Keratinocyte (primary cell): ENCODE measurements at regions not wholly inside any gene's neighbourhood (a gene's known extent, or its start where the extent isn't known, plus 50 kb on each side); places are given as distances from the start of the nearest gene placed in this dataset.

ENCODE experiments used
- DNase-seq: peaks from one replicate; pipeline ENCODE4 v3.0.0-alpha.2; 2011; ENCODE audit warnings: low read depth, missing footprints, low spot score
- FAIRE-seq: peaks from 2 replicates; lab custom pipeline; 2011; peaks lifted over from hg19 to GRCh38; lab: Jason Lieb, UNC
- H2AFZ ChIP-seq: 2 replicates; pipeline ENCODE4 v1.6.0; 2012; ENCODE audit warnings: low read length, control low read depth, inconsistent platforms; ENCODE audit not compliant: control insufficient read depth
- H3K27ac ChIP-seq: 2 replicates; pipeline ENCODE4 v1.5.1; 2011; ENCODE audit warnings: low read length; ENCODE audit not compliant: control insufficient read depth, insufficient read depth
- H3K27me3 ChIP-seq: 3 replicates; pipeline ENCODE4 v1.6.0; 2011; ENCODE audit warnings: low read length; ENCODE audit not compliant: control insufficient read depth, insufficient read depth; ENCODE audit errors: extremely low read depth
- H3K36me3 ChIP-seq, 2 experiments: 2 replicates in 1 of 2; 3 replicates in 1 of 2; pipeline ENCODE4 v1.5.1; 2011; ENCODE audit warnings: low read length in 2 of 2, mild to moderate bottlenecking in 1 of 2; ENCODE audit not compliant: control insufficient read depth in 2 of 2, insufficient read depth in 2 of 2; ENCODE audit errors: extremely low read depth in 1 of 2
- H3K4me1 ChIP-seq: 3 replicates; pipeline ENCODE4 v1.5.1; 2011; ENCODE audit warnings: low read length; ENCODE audit not compliant: control insufficient read depth, insufficient read depth; ENCODE audit errors: extremely low read depth
- H3K4me2 ChIP-seq: 3 replicates; pipeline ENCODE4 v1.6.0; 2011; ENCODE audit warnings: low read depth, low read length; ENCODE audit not compliant: control insufficient read depth, insufficient read depth; ENCODE audit errors: extremely low read depth
- H3K4me3 ChIP-seq, 3 experiments: fragments of 200-600 bp in 1 of 3; sonication (generic) in 1 of 3; 2 replicates in 2 of 3; 3 replicates in 1 of 3; pipeline ENCODE4 v1.5.1; 2011 to 2016; ENCODE audit warnings: low read length in 3 of 3, mild to moderate bottlenecking in 3 of 3, control low read depth in 2 of 3, inconsistent platforms in 1 of 3, low read depth in 1 of 3, mixed read lengths in 1 of 3, mixed run types in 1 of 3, moderate library complexity in 1 of 3; ENCODE audit not compliant: control insufficient read depth in 2 of 3, insufficient read depth in 2 of 3; ENCODE audit errors: extremely low read depth in 1 of 3
- H3K79me2 ChIP-seq: 2 replicates; pipeline ENCODE4 v1.6.0; 2012; ENCODE audit warnings: low read length; ENCODE audit not compliant: control insufficient read depth, insufficient read depth
- H3K9ac ChIP-seq: 3 replicates; pipeline ENCODE4 v1.6.0; 2011; ENCODE audit warnings: low read length; ENCODE audit not compliant: control insufficient read depth, insufficient read depth; ENCODE audit errors: extremely low read depth
- H3K9me1 ChIP-seq: 3 replicates; pipeline ENCODE4 v1.6.0; 2011; ENCODE audit warnings: low read length; ENCODE audit not compliant: control insufficient read depth, insufficient read depth; ENCODE audit errors: extremely low read depth
- H3K9me3 ChIP-seq: 2 replicates; pipeline ENCODE4 v1.5.1; 2012; ENCODE audit warnings: low read depth, low read length; ENCODE audit not compliant: control insufficient read depth
- H4K20me1 ChIP-seq: 3 replicates; pipeline ENCODE4 v1.6.0; 2011; ENCODE audit warnings: low read length; ENCODE audit not compliant: control insufficient read depth, insufficient read depth; ENCODE audit errors: extremely low read depth
- EZH2 ChIP-seq: IDR thresholded peaks from one replicate; pipeline ENCODE4 v1.6.1; 2012; ENCODE audit warnings: inconsistent platforms, mild to moderate bottlenecking, low read length, moderate library complexity
- dilution Hi-C: fragments of 300-500 bp; cut with MboI; formaldehyde crosslinking; loops from one replicate; pipeline ENCODE4 v1.7.0; 2020; ENCODE audit warnings: low sequenced_read_pairs; ENCODE audit not compliant: extremely low pct_ligation_motif_present
- TF ChIP-seq, protein P1 (sequence below), 3 experiments: IDR thresholded peaks in 1 of 3; conservative IDR thresholded peaks in 1 of 3; optimal IDR thresholded peaks in 1 of 3; 2 replicates in 2 of 3; 3 replicates in 1 of 3; pipeline versions ENCODE3 to v1.5.1; 2011; ENCODE audit warnings: low read length in 3 of 3, mild to moderate bottlenecking in 3 of 3, moderate library complexity in 2 of 3, control low read depth in 1 of 3, inconsistent platforms in 1 of 3; ENCODE audit not compliant: insufficient read depth in 2 of 3; ENCODE audit errors: extremely low read depth in 1 of 3

GRCh38 chr21:33152732-33153130 lies 77.0 kb upstream of the IFNAR2 start:
- Histone ChIP-seq H3K9ac (no peak overlapping the region), H3K36me3 (no peaks in the 10 kb centered on the region), H3K27me3 (peaks cover 7% of the 10 kb centered on the region), H3K4me1 (no peaks in the 10 kb centered on the region), H3K9me3 (no peaks in the 10 kb centered on the region), H2AFZ (no peak overlapping the region), H3K4me2 (no peak overlapping the region), H3K79me2 (no peaks in the 10 kb centered on the region), H3K9me1 (no peaks in the 10 kb centered on the region), H3K27ac (no peak overlapping the region), H3K4me3 (no peak overlapping the region), H4K20me1 (no peaks in the 10 kb centered on the region)
- FAIRE-seq (no peak), DNase-seq (no peak)
- TF ChIP-seq, protein P1, sequence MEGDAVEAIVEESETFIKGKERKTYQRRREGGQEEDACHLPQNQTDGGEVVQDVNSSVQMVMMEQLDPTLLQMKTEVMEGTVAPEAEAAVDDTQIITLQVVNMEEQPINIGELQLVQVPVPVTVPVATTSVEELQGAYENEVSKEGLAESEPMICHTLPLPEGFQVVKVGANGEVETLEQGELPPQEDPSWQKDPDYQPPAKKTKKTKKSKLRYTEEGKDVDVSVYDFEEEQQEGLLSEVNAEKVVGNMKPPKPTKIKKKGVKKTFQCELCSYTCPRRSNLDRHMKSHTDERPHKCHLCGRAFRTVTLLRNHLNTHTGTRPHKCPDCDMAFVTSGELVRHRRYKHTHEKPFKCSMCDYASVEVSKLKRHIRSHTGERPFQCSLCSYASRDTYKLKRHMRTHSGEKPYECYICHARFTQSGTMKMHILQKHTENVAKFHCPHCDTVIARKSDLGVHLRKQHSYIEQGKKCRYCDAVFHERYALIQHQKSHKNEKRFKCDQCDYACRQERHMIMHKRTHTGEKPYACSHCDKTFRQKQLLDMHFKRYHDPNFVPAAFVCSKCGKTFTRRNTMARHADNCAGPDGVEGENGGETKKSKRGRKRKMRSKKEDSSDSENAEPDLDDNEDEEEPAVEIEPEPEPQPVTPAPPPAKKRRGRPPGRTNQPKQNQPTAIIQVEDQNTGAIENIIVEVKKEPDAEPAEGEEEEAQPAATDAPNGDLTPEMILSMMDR (optimal IDR thresholded peaks at IDR 0.05 in 1 of 3, IDR thresholded peaks at IDR 0.05 in 1 of 3, conservative IDR thresholded peaks at IDR 0.05 in 1 of 3; ENCODE audit: extremely low read depth in 1 of 3, insufficient read depth in 2 of 3, low read length in 3 of 3), result no peak
- no peak for TF ChIP-seq EZH2
- dilution Hi-C loops, result no loop called here

DNA sequence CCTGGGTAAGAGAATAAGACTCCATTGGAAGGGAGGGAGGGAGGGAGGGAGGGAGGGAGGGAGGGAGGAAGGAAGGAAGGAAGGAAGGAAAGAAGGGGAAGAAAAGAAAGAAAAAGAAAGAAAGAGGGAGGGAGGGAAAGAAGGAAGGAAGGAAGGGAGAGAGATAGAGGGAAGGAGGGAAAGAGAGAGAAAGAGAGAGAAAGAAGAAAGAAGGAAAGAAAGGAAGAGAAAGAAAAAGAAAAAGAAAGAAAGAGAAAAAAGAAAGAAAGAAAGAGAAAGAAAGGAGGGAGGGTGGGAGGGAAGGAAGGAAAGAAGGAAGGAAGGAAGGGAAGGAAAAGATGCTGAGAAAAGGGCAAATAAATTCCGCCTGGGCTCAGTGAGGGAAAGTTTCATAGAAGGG lies 74.7 kb upstream of the IFNAR2 start:
- Histone ChIP-seq H4K20me1 (no peaks in the 10 kb centered on the region), H3K4me1 (no peaks in the 10 kb centered on the region), H3K9ac (no peak overlapping the region), H3K9me1 (no peaks in the 10 kb centered on the region), H2AFZ (no peak overlapping the region), H3K36me3 (no peaks in the 10 kb centered on the region), H3K4me2 (no peak overlapping the region), H3K79me2 (no peaks in the 10 kb centered on the region), H3K9me3 (peaks cover 2% of the 10 kb centered on the region), H3K27ac (no peak overlapping the region), H3K27me3 (peaks cover 5% of the 10 kb centered on the region), H3K4me3 (no peak overlapping the region)
- DNase-seq (no peak), FAIRE-seq (no peak)
- dilution Hi-C loops, result no loop called here
- no peak for TF ChIP-seq EZH2
- TF ChIP-seq, protein P1 (optimal IDR thresholded peaks at IDR 0.05 in 1 of 3, IDR thresholded peaks at IDR 0.05 in 1 of 3, conservative IDR thresholded peaks at IDR 0.05 in 1 of 3; ENCODE audit: extremely low read depth in 1 of 3, insufficient read depth in 2 of 3, low read length in 3 of 3), result no peak
